ENCODE measurements at regions not wholly inside any gene's neighbourhood (a gene's known extent, or its start where the extent isn't known, plus 50 kb on each side); places are given as distances from the start of the nearest gene placed in this dataset.

DNA sequence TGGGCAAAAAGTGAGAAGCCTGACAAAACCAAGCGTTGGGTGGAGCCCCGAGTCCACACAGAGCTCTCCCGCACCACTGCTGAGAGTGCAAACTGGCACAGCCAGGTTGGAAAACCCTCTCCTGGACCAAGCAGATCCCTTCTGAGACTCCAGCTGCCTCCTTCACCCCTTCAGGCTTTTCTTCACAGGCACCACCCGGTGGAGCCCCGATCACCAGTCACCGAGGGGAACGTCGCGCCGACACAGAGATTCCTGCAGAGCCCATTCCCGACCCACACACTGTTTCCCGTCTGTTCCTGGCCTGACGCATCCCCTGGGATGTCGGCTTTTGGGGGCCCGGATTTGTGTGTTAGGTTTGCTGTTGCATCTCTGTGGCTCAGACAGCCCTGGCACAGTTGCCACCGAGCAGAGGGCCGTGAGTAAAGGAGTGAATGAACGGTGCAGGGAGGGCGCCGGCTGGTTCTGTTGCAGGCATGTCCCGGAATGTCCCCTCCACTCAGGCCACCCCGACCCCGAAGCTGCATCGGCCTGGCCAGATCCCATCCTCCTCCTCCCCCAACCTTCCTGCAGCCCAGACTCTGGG lies 51.0 kb upstream of the INPP5A start:
- DNase-seq (ENCODE audit: extremely low read depth, insufficient read length): no peak
- H3K27me3 ChIP-seq (replicated peaks; ENCODE audit: control insufficient read depth, insufficient read depth, low read length): no peaks in the 10 kb centered on the region; the same call in 1 of the 2 replicates
- H3K4me3 ChIP-seq (replicated peaks; ENCODE audit: low read depth, low read length): no peak overlapping the region
- no peaks in the 10 kb centered on the region for H3K36me3 ChIP-seq (ENCODE audit: control insufficient read depth, insufficient read depth, low read length)
- TF ChIP-seq, protein P1, sequence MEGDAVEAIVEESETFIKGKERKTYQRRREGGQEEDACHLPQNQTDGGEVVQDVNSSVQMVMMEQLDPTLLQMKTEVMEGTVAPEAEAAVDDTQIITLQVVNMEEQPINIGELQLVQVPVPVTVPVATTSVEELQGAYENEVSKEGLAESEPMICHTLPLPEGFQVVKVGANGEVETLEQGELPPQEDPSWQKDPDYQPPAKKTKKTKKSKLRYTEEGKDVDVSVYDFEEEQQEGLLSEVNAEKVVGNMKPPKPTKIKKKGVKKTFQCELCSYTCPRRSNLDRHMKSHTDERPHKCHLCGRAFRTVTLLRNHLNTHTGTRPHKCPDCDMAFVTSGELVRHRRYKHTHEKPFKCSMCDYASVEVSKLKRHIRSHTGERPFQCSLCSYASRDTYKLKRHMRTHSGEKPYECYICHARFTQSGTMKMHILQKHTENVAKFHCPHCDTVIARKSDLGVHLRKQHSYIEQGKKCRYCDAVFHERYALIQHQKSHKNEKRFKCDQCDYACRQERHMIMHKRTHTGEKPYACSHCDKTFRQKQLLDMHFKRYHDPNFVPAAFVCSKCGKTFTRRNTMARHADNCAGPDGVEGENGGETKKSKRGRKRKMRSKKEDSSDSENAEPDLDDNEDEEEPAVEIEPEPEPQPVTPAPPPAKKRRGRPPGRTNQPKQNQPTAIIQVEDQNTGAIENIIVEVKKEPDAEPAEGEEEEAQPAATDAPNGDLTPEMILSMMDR (IDR thresholded peaks at IDR 0.05; ENCODE audit: insufficient read depth, low read length, poor library complexity, severe bottlenecking): no peak

DNA sequence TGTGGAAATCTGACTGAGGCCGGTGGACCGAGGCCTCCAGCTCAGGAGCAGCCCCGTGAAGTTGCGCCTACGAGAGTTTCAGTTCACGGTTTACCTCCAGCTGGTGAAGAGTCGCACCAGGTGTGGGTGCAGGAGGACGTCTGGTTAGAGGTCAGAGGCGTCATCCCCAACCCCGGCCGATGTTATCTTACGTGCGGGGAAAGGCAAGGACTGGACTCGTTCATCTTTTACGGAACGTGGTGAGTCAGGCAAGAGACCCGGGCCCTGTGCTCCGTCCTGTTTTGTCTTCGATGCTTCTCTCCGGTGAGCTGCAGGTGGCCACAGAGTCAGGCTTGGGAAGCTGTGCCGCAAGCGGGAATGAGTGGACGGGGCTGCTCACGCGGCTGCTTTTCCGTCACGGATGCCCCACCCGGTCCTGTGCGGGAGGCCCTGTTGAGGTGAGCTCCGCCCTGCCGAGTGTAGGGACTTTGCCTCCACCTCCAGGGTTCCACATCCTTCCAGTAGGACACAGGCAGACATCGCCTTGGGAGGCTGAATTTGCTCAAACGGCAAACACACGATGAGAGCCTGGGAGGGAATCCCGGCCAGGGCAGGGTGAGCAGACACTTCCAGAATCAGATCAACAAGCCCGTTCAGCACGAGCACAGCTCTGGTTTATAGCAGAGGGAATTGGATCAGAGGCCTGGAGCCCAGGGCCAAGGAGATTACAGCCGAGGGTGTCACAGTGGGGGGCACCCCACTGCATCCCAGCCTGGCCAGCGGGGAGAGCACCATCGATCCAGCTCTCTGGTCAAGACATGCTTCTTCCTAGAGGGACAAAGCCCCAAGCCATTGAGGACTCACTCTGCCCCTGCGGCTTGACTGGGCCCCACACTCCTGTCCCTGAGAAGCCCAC lies 50.1 kb upstream of the INPP5A start:
- Histone ChIP-seq H3K27me3 (replicated peaks; ENCODE audit: control insufficient read depth, insufficient read depth, low read length) (no peaks in the 10 kb centered on the region; the same call in 1 of the 2 replicates), H3K4me3 (replicated peaks; ENCODE audit: low read depth, low read length) (no peak overlapping the region), H3K36me3 (ENCODE audit: control insufficient read depth, insufficient read depth, low read length) (no peaks in the 10 kb centered on the region)
- no peak for DNase-seq (ENCODE audit: extremely low read depth, insufficient read length)
- TF ChIP-seq, protein P1 (IDR thresholded peaks at IDR 0.05; ENCODE audit: insufficient read depth, low read length, poor library complexity, severe bottlenecking): no peak

Measured in GM06990 (cell line).